ENCODE measurements at regions not wholly inside any gene's neighbourhood (a gene's known extent, or its start where the extent isn't known, plus 50 kb on each side); places are given as distances from the start of the nearest gene placed in this dataset.

GRCh38 chr1:81345110-81345509 lies 455.6 kb upstream of the ADGRL2 start:
- DNase-seq (ENCODE audit: low read depth in 2 of 2), result no peak

- peak; percentile 2 to 66 for DNase-seq (ENCODE audit: low read depth in 2 of 2)
Observed at GRCh38 chr1:81340239-81340638, 460.5 kb upstream of the ADGRL2 start.

GRCh38 chr1:81337226-81337625 lies 463.5 kb upstream of the ADGRL2 start:
- DNase-seq (ENCODE audit: low read depth in 2 of 2), result no peak

- DNase-seq (ENCODE audit: low read depth in 2 of 2), result no peak
Observed at GRCh38 chr1:81335876-81336275, 464.9 kb upstream of the ADGRL2 start.

- no peak for DNase-seq (ENCODE audit: low read depth in 2 of 2)
Observed at GRCh38 chr1:81330521-81330920, 470.2 kb upstream of the ADGRL2 start.

- no peak for DNase-seq (ENCODE audit: low read depth in 2 of 2)
Observed at GRCh38 chr1:81330111-81330510, 470.6 kb upstream of the ADGRL2 start.

- DNase-seq (ENCODE audit: low read depth in 2 of 2), result no peak
Observed at GRCh38 chr1:81329041-81329440, 471.7 kb upstream of the ADGRL2 start.

- no peak for DNase-seq (ENCODE audit: low read depth in 2 of 2)
Observed at GRCh38 chr1:81327743-81328142, 473.0 kb upstream of the ADGRL2 start.

- DNase-seq (ENCODE audit: low read depth in 2 of 2), result no peak
Observed at GRCh38 chr1:81327103-81327710, 473.5 kb upstream of the ADGRL2 start.

GRCh38 chr1:81326212-81326611 lies 474.5 kb upstream of the ADGRL2 start:
- DNase-seq (ENCODE audit: low read depth in 2 of 2), result no peak

GRCh38 chr1:81325397-81325796 lies 475.3 kb upstream of the ADGRL2 start:
- no peak for DNase-seq (ENCODE audit: low read depth in 2 of 2)

- DNase-seq (ENCODE audit: low read depth in 2 of 2), result no peak
Observed at GRCh38 chr1:81323862-81324261, 476.9 kb upstream of the ADGRL2 start.

GRCh38 chr1:81317191-81317590 lies 483.5 kb upstream of the ADGRL2 start:
- no peak for DNase-seq (ENCODE audit: low read depth in 2 of 2)

- DNase-seq (ENCODE audit: low read depth in 2 of 2), result no peak
Observed at GRCh38 chr1:81314513-81315233, 486.1 kb upstream of the ADGRL2 start.

- no peak for DNase-seq (ENCODE audit: low read depth in 2 of 2)
Observed at GRCh38 chr1:81313289-81313688, 487.4 kb upstream of the ADGRL2 start.

- no peak for DNase-seq (ENCODE audit: low read depth in 2 of 2)
Observed at GRCh38 chr1:81312272-81312754, 488.4 kb upstream of the ADGRL2 start.

GRCh38 chr1:81310250-81310649 lies 490.5 kb upstream of the ADGRL2 start:
- DNase-seq (ENCODE audit: low read depth in 2 of 2), result no peak

GRCh38 chr1:81308191-81308590 lies 492.5 kb upstream of the ADGRL2 start:
- DNase-seq (ENCODE audit: low read depth in 2 of 2), result no peak

- no peak for DNase-seq (ENCODE audit: low read depth in 2 of 2)
Observed at GRCh38 chr1:81307786-81308185, 492.9 kb upstream of the ADGRL2 start.

GRCh38 chr1:81305997-81306452 lies 494.7 kb upstream of the ADGRL2 start:
- peak; percentile 21 to 75 for DNase-seq (ENCODE audit: low read depth in 2 of 2)

- no peak for DNase-seq (ENCODE audit: low read depth in 2 of 2)
Observed at GRCh38 chr1:81304187-81304586, 496.5 kb upstream of the ADGRL2 start.

GRCh38 chr1:81299892-81300291 lies 500.8 kb upstream of the ADGRL2 start:
- no peak for DNase-seq (ENCODE audit: low read depth in 2 of 2)

- no peak for DNase-seq (ENCODE audit: low read depth in 2 of 2)
Observed at GRCh38 chr1:81298266-81298665, 502.5 kb upstream of the ADGRL2 start.

Data from lung microvascular endothelial cell (primary cell).